ENCODE measurements at regions not wholly inside any gene's neighbourhood (a gene's known extent, or its start where the extent isn't known, plus 50 kb on each side); places are given as distances from the start of the nearest gene placed in this dataset.
"Not testable (repeated sequence)": the region's sequence is repeated elsewhere in the genome, so short reads cannot be mapped to it uniquely, and the experiment has no call there.

DNA sequence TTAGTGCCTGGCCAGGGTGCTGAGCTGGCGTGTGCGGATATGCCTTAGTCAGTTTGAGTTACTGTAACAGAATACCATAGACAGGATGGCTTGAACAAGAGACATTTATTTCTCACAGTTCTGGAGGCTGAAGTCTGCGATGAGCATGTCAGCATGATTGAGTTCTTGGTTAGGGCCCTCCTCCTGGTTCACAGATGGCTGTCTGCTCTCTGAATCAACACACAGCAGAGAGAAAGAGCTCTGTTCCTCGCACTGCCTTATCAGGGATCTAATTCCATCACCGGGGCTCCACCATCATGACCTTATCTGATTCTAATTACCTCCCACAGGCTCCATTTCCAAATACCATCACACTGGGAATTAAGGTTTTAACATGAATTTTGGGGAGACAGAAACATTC is 386.6 kb upstream of the DPH6 start:
- H3K36me3 Mint-ChIP-seq (ENCODE audit: low read depth) = no peaks in the 10 kb centered on the region

DNA sequence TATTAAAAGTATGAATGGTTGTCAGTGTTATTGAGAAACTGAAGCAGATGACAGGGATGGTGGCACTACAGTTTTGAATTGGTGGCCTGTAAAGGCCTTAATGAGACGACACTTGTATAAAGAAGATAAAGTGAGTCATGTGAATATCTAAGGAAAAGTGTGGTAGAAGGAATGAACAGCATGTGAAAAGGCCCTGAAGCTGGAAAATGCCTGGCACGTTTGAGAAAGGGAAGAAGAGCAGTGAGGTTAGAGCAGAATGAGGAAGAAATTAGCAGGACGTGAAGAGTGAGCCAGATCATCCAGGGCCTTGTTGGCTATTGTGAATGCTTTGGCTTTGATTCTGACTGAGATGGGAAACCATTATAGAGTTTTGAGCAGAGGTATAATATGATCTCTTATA is 387.6 kb upstream of the DPH6 start:
- Mint-ChIP-seq H3K4me1 (no peaks in the 10 kb centered on the region), H3K9me3 (no peaks in the 10 kb centered on the region), H3K27ac (no peak overlapping the region), H3K4me3 (no peak overlapping the region), H3K36me3 (ENCODE audit: low read depth) (no peaks in the 10 kb centered on the region), H3K27me3 (no peaks in the 10 kb centered on the region)
- ATAC-seq (replicated peaks) = no peak

More for the DNA sequence above, 386.6 kb upstream of the DPH6 start:
- H3K27me3 Mint-ChIP-seq = no peaks in the 10 kb centered on the region
- H3K4me3 Mint-ChIP-seq = no peak overlapping the region
- no peaks in the 10 kb centered on the region for H3K4me1 Mint-ChIP-seq
- no peaks in the 10 kb centered on the region for H3K9me3 Mint-ChIP-seq
- ATAC-seq (replicated peaks) = no peak
- no peak overlapping the region for H3K27ac Mint-ChIP-seq

DNA sequence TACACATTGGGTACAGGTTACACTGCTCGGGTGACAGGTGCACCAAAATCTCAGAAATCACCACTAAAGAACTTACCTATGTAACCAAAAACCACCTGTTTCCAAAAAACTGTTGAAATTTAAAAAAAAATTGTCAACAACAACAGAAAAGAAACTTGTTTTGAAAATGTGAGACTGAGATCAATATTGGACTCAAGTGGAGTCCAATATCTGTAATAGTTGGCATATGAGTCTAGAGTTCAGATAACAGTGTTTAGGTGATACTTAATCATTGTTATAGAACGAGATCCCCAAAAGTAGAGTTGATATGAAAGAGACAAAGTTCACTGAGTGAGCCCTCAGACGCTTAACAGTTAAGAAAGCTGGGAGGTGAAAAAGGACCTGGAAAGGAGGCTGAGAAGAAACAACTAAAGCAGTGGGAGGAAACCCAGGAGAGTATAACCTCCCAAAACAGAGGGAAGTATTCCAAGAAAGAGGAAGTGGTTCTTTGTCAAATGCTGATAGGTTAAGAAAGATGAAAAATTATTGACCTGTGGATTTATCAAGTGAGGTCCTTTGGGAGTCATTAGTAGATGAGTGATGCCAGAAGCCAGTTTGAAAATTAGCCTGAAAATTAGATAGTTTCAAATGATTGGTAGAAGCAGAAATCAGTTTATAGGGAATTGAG is 388.6 kb upstream of the DPH6 start:
- Mint-ChIP-seq H3K4me3 (no peak overlapping the region), H3K4me1 (no peaks in the 10 kb centered on the region), H3K27me3 (no peaks in the 10 kb centered on the region), H3K27ac (no peak overlapping the region), H3K9me3 (no peaks in the 10 kb centered on the region), H3K36me3 (ENCODE audit: low read depth) (no peaks in the 10 kb centered on the region)
- ATAC-seq (replicated peaks) = no peak

DNA sequence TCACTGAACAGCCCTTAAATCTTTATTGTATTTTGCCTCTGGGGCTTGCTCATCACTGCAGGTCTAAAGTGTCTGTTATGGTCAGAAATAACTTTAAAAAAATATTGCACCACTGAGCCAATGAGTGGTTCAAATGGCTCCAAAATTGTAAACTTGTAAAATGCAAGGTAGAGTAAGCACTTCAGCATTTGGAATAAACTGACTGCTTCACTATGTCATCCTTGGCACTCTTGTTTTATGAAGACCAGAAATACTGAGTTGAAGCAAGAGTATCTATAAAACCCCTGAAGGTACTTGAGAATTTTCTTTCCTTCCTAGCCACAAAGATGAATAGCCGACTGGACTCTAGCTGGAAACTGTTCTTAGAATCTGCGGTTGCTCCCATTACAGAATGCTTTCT is 390.3 kb upstream of the DPH6 start:
- H3K9me3 Mint-ChIP-seq = no peaks in the 10 kb centered on the region
- no peak overlapping the region for H3K4me3 Mint-ChIP-seq
- H3K27ac Mint-ChIP-seq = no peak overlapping the region
- no peak for ATAC-seq (replicated peaks)
- no peaks in the 10 kb centered on the region for H3K27me3 Mint-ChIP-seq
- no peaks in the 10 kb centered on the region for H3K4me1 Mint-ChIP-seq
- no peaks in the 10 kb centered on the region for H3K36me3 Mint-ChIP-seq (ENCODE audit: low read depth)

DNA sequence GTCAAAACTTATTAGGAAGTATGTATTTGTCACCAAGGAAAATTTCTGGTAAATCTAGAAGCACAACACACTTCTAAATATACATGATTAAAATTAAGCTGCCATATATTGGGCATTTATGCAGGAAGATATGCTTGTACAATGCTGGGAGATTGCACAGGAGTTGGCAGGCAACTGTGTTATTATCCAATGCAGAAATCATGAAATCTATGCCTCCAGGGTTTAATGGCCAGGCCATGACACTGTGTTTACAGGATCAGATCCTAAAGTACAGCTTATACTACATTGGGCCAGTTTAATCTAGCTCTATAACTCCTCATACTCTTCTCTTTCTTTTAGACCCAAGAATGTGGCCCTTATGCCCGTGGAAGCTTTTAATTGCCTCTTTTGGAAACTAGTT is 391.4 kb upstream of the DPH6 start:
- no peak for ATAC-seq (replicated peaks)
- no peaks in the 10 kb centered on the region for H3K27me3 Mint-ChIP-seq
- H3K4me1 Mint-ChIP-seq = no peaks in the 10 kb centered on the region
- H3K27ac Mint-ChIP-seq = no peak overlapping the region
- H3K9me3 Mint-ChIP-seq = no peaks in the 10 kb centered on the region
- H3K4me3 Mint-ChIP-seq = no peak overlapping the region
- H3K36me3 Mint-ChIP-seq (ENCODE audit: low read depth) = no peaks in the 10 kb centered on the region

DNA sequence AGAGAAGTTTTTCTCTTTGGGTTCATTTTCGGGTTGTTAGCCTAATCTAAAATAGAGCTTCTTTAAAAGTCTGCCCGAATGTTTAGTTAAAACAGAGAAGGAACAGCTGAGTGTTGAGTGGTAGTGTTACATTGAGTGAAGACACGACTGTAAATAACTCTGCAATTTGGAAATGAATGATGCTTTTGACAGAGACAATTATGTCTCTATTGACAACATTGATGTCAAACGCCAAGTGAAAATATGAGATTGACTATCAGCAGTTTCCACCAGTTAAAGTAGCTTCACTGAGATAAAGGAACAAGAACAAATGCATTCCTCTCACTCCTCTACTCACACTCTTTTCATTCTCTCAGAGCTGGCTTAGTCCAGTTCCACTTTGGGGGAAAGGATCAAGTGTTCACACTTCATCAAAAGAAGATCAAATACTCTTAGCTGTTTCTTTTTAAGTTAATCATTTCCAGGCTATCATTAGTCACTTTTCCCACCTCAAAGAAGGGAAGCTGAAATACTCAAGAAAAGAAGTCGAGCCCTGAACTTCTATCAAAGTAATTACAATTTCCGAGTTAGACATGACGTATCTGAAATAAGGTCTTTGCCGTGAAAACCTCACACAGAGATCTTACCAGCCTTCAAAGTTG is 399.1 kb upstream of the DPH6 start:
- Mint-ChIP-seq H3K27me3 (peaks cover 3% of the 10 kb centered on the region), H3K9me3 (peaks cover 4% of the 10 kb centered on the region), H3K36me3 (ENCODE audit: low read depth) (no peaks in the 10 kb centered on the region), H3K27ac (no peak overlapping the region), H3K4me3 (no peak overlapping the region), H3K4me1 (no peaks in the 10 kb centered on the region)
- ATAC-seq (replicated peaks) = no peak

DNA sequence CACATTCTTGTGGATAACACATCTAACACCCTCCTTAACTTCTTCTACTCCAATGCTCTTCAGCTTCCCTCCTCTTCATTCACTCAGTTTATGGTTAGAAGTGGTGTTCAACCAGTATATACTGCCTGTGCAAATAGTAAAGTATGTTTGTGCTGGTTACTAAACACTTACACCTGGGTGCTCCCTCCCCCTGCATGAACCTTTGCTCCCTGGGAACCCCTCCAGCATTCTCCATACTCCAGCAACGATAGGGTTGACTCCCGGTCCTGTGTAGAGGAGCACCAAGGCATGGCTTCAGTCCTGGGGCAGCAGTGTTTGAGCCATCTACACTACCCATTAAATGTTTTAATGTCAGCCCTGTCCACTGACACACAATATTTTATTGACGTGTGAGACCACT is 407.5 kb upstream of the DPH6 start:
- no peak for ATAC-seq (replicated peaks)
- Mint-ChIP-seq H3K27ac (no peak overlapping the region), H3K9me3 (no peaks in the 10 kb centered on the region), H3K4me1 (no peaks in the 10 kb centered on the region), H3K4me3 (no peak overlapping the region), H3K36me3 (ENCODE audit: low read depth) (no peaks in the 10 kb centered on the region), H3K27me3 (no peaks in the 10 kb centered on the region)

DNA sequence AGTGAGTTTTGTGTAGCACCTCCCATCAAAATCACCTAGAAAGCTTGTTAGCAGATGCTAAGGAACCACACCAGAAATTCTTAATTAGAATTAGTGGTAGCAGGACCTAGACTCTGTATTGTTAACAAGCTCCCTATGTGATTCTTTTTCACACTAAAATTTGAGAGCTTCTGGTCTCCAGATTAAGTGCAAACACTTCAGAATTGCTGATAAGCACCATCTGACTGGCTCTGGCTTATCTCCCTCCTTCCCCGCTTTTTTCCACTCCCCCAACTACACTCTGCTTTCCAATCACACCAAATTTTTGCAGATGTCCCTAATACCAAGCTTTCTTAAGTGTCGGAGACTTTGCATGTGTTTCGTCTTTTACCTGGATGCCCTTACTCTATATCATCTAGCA is 410.1 kb upstream of the DPH6 start:
- H3K4me1 Mint-ChIP-seq = no peaks in the 10 kb centered on the region
- H3K27ac Mint-ChIP-seq = no peak overlapping the region
- H3K4me3 Mint-ChIP-seq = no peak overlapping the region
- H3K27me3 Mint-ChIP-seq = no peaks in the 10 kb centered on the region
- no peaks in the 10 kb centered on the region for H3K9me3 Mint-ChIP-seq
- ATAC-seq (replicated peaks) = no peak
- H3K36me3 Mint-ChIP-seq (ENCODE audit: low read depth) = no peaks in the 10 kb centered on the region

DNA sequence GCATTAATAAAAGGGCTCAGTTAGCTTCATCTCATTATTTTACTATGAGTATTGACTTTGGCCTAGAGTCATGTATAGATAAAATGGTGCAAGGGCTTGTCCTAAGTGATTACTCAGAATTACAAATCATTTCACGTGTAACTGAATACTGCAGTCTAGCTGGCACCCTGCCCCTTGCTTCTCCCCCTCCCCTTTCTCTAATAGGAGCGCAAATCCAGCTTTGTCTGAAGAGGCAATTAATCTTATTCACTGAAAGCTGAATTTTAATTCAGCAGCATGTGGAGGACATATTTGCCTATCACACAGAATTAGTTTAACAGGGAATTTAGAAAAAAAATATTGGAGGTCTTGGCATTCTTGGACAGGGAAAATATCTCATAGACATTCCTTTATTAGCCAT is 412.1 kb upstream of the DPH6 start:
- Mint-ChIP-seq H3K27me3 (no peaks in the 10 kb centered on the region), H3K4me3 (no peak overlapping the region), H3K9me3 (peaks cover 3% of the 10 kb centered on the region), H3K4me1 (no peaks in the 10 kb centered on the region), H3K27ac (no peak overlapping the region), H3K36me3 (ENCODE audit: low read depth) (no peaks in the 10 kb centered on the region)
- ATAC-seq (replicated peaks) = no peak

DNA sequence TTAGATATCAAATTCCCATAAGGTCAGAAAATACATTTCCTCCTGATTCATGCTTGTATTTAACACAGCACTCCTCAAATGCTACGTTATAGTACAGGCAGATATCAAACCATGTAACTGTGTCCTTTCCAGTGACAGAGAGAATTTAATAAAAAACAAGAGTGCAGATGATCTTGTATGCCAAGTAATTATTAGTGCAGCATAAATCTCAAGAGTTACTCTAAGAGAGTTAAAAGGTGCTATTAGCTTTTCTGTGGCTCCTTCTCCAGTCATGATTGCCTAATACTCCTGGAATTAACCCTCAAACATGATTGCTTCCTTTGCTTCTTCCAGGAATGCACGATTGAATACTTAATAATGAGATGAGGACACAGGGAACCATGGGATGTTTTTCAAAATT is 413.0 kb upstream of the DPH6 start:
- ATAC-seq (replicated peaks) = no peak
- Mint-ChIP-seq H3K27ac (no peak overlapping the region), H3K4me1 (no peaks in the 10 kb centered on the region), H3K9me3 (peaks cover 4% of the 10 kb centered on the region), H3K36me3 (ENCODE audit: low read depth) (no peaks in the 10 kb centered on the region), H3K4me3 (no peak overlapping the region), H3K27me3 (no peaks in the 10 kb centered on the region)

DNA sequence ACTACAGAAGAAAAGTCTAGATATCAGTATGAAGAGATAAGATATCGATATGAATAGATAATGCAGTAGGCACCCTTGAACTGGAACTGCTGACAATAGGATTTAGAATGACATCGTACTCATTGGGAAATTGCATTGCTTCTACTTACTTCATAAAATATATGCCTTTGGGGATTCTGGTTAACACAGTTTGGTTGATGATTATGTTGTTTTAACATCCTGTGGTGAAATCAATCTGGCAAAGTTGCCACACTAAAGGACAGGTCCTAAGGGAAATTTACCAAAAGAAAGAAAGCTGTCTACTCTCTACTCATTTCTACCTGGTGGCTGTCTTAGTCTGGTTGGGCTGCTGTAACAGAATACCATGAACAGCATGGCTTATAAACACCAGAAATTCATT is 417.4 kb upstream of the DPH6 start:
- Mint-ChIP-seq H3K9me3 (peaks cover 4% of the 10 kb centered on the region), H3K27ac (no peak overlapping the region), H3K4me1 (no peaks in the 10 kb centered on the region), H3K36me3 (ENCODE audit: low read depth) (no peaks in the 10 kb centered on the region), H3K4me3 (no peak overlapping the region), H3K27me3 (no peaks in the 10 kb centered on the region)
- ATAC-seq (replicated peaks) = no peak

DNA sequence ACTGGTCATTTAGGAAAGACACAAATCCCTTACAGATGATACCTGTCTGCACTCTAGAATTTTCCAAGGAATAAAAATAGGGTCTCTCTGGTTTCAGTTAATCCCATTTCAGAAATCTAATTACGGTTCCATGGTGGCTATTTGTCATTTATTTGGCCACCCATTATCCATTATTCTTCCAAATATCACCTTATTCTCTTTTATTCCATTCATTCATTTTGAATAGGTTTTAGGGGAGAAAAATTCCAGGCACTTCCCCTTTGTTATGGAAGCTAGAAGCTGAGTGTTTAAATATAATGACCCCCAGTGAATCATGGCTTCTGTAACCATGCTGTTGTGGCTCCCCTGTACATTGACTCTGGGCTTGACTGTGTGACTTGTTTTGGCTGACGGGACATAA is 420.8 kb upstream of the DPH6 start:
- Mint-ChIP-seq H3K27ac (no peak overlapping the region), H3K9me3 (peaks cover 4% of the 10 kb centered on the region), H3K36me3 (ENCODE audit: low read depth) (no peaks in the 10 kb centered on the region), H3K27me3 (no peaks in the 10 kb centered on the region), H3K4me1 (no peaks in the 10 kb centered on the region), H3K4me3 (no peak overlapping the region)
- no peak for ATAC-seq (replicated peaks)

DNA sequence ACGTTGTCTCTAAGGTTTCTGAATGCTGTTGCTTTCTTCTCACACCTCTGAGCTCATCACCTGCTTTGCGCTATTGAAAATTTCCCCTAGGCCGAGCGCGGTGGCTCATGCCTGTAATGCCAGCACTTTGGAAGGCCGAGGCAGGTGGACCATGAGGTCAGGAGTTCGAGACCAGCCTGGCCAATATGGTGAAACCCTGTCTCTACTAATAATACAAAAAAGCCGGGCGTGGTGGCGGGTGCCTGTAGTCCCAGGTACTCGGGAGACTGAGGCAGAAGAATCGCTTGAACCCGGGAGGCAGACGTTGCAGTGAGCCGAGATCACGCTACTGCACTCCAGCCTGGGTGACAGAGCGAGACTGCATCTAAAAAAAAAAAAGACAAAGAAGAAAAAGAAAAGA is 422.0 kb upstream of the DPH6 start:
- not testable (repeated sequence) for H3K27me3 Mint-ChIP-seq; H3K4me1 Mint-ChIP-seq; H3K27ac Mint-ChIP-seq; H3K9me3 Mint-ChIP-seq; H3K4me3 Mint-ChIP-seq; ATAC-seq (replicated peaks); H3K36me3 Mint-ChIP-seq (ENCODE audit: low read depth)

DNA sequence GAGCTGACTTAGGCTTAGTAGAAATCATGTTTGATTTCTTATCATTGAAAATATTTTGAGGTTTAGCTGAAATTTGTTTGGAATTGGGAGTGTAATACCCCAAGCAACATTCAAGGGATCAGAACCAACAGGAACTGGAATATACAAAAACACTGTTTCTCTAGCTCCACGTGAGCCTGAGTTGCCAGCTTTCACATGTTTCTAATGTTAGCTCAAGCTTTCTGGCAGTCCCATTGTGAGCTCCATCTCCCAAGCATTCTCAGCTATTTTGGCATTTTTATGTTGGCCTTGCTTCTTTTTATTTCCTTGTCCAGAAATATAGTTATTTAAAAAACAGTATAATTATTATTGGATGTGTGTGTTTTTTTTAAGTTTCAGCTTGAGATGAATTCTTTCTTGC is 427.1 kb upstream of the DPH6 start:
- H3K27me3 Mint-ChIP-seq = no peaks in the 10 kb centered on the region
- no peak for ATAC-seq (replicated peaks)
- H3K9me3 Mint-ChIP-seq = no peaks in the 10 kb centered on the region
- no peaks in the 10 kb centered on the region for H3K4me1 Mint-ChIP-seq
- no peak overlapping the region for H3K4me3 Mint-ChIP-seq
- no peak overlapping the region for H3K27ac Mint-ChIP-seq
- H3K36me3 Mint-ChIP-seq (ENCODE audit: low read depth) = no peaks in the 10 kb centered on the region

DNA sequence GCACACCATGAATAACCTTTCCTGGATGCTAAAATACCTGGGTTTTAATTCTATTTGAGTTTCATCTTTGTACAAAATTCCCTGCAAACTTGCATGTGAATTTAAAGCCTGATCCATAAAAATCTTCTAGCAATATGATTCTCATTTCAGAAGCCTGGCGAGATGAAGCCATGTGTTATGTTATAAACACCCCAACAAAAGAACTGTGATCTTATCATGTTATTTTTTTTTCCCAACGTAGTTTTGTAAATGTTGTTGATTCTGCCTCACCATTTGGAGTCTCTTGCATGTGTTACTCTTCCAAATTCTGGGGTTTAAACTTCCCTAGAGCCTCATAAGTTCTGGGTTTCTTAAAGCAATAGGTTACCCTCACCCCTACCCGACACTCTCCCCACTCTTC is 428.1 kb upstream of the DPH6 start:
- ATAC-seq (replicated peaks) = no peak
- Mint-ChIP-seq H3K27ac (no peak overlapping the region), H3K9me3 (no peaks in the 10 kb centered on the region), H3K27me3 (no peaks in the 10 kb centered on the region), H3K36me3 (ENCODE audit: low read depth) (no peaks in the 10 kb centered on the region), H3K4me1 (no peaks in the 10 kb centered on the region), H3K4me3 (no peak overlapping the region)

DNA sequence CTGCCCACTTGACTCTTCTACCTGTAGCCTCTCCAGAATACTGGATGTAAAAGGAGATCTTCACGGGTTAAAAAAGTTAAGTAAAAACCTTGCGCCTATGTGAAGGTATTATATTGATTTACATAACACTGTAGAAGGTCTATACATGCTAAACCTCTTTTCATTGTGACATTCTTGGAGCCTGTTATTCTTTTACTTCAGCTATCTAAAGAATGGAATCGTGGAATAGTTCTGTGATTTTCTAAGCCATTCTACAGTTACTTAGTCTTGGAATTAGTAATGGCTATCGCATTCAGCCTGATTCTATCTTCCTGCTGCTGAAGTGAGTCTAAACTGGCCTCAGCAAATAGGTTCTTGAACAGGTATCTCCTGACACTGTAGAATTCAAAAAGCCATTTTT is 430.0 kb upstream of the DPH6 start:
- Mint-ChIP-seq H3K4me1 (no peaks in the 10 kb centered on the region), H3K9me3 (no peaks in the 10 kb centered on the region), H3K36me3 (ENCODE audit: low read depth) (no peaks in the 10 kb centered on the region), H3K4me3 (no peak overlapping the region), H3K27ac (no peak overlapping the region), H3K27me3 (no peaks in the 10 kb centered on the region)
- ATAC-seq (replicated peaks) = no peak

Data from activated T-helper 17 cell treated with anti-CD3 and anti-CD28 coated beads, Interleukin-2, amount 50 U/mL, for 72 hours (primary cell).